ENCODE measurements at regions not wholly inside any gene's neighbourhood (a gene's known extent, or its start where the extent isn't known, plus 50 kb on each side); places are given as distances from the start of the nearest gene placed in this dataset.
"Not testable (repeated sequence)": the region's sequence is repeated elsewhere in the genome, so short reads cannot be mapped to it uniquely, and the experiment has no call there.

GRCh38 chr2:208674919-208675318 is 268.3 kb downstream of the PTH2R start:
- no peak for DNase-seq (ENCODE audit: low spot score)
- H3K36me3 Mint-ChIP-seq, result no peaks in the 10 kb centered on the region
- H3K27ac Mint-ChIP-seq, result no peak overlapping the region
- peaks cover 24% of the 10 kb centered on the region for H3K9me3 Mint-ChIP-seq
- H3K4me1 Mint-ChIP-seq (ENCODE audit: low read depth in 2 of 2), result no peaks in the 10 kb centered on the region
- ATAC-seq, result no peak
- no peak overlapping the region for H3K4me3 Mint-ChIP-seq
- H3K27me3 Mint-ChIP-seq, result no peaks in the 10 kb centered on the region

- Mint-ChIP-seq H3K9me3 (peaks cover 29% of the 10 kb centered on the region), H3K36me3 (peaks cover 18% of the 10 kb centered on the region)
- ATAC-seq; H3K4me1 Mint-ChIP-seq (ENCODE audit: low read depth in 2 of 2); H3K27ac Mint-ChIP-seq; DNase-seq (ENCODE audit: low spot score); H3K27me3 Mint-ChIP-seq; H3K4me3 Mint-ChIP-seq: not testable (repeated sequence)
Observed at GRCh38 chr2:208685929-208686328, 279.3 kb downstream of the PTH2R start.

GRCh38 chr2:208686665-208687064 is 280.1 kb downstream of the PTH2R start:
- no peaks in the 10 kb centered on the region for H3K4me1 Mint-ChIP-seq (ENCODE audit: low read depth in 2 of 2)
- H3K9me3 Mint-ChIP-seq, result peaks cover 30% of the 10 kb centered on the region
- no peak overlapping the region for H3K27ac Mint-ChIP-seq
- no peak for DNase-seq (ENCODE audit: low spot score)
- no peaks in the 10 kb centered on the region for H3K27me3 Mint-ChIP-seq
- ATAC-seq, result no peak
- H3K4me3 Mint-ChIP-seq, result no peak overlapping the region
- H3K36me3 Mint-ChIP-seq, result peaks cover 18% of the 10 kb centered on the region

GRCh38 chr2:208687720-208688119 is 281.1 kb downstream of the PTH2R start:
- peaks cover 18% of the 10 kb centered on the region for H3K36me3 Mint-ChIP-seq
- not testable (repeated sequence) for ATAC-seq; H3K27ac Mint-ChIP-seq; H3K4me1 Mint-ChIP-seq (ENCODE audit: low read depth in 2 of 2); H3K27me3 Mint-ChIP-seq; H3K4me3 Mint-ChIP-seq; DNase-seq (ENCODE audit: low spot score)
- peaks cover 33% of the 10 kb centered on the region for H3K9me3 Mint-ChIP-seq

- no peaks in the 10 kb centered on the region for H3K36me3 Mint-ChIP-seq
- peaks cover 5% of the 10 kb centered on the region for H3K9me3 Mint-ChIP-seq
- H3K27ac Mint-ChIP-seq, result no peak overlapping the region
Observed at GRCh38 chr2:208698114-208698513, 291.5 kb downstream of the PTH2R start.

GRCh38 chr2:208708486-208708885 is 301.9 kb downstream of the PTH2R start:
- Mint-ChIP-seq H3K27me3 (no peaks in the 10 kb centered on the region), H3K9me3 (peaks cover 14% of the 10 kb centered on the region), H3K36me3 (no peaks in the 10 kb centered on the region), H3K27ac (no peak overlapping the region), H3K4me3 (no peak overlapping the region), H3K4me1 (ENCODE audit: low read depth in 2 of 2) (no peaks in the 10 kb centered on the region)
- ATAC-seq, result no peak
- DNase-seq (ENCODE audit: low spot score), result no peak

More at GRCh38 chr2:208698114-208698513, 291.5 kb downstream of the PTH2R start:
- no peaks in the 10 kb centered on the region for H3K4me1 Mint-ChIP-seq (ENCODE audit: low read depth in 2 of 2)
- ATAC-seq, result no peak
- DNase-seq (ENCODE audit: low spot score), result no peak
- no peaks in the 10 kb centered on the region for H3K27me3 Mint-ChIP-seq
- H3K4me3 Mint-ChIP-seq, result no peak overlapping the region

GRCh38 chr2:208711598-208711997 is 305.0 kb downstream of the PTH2R start:
- Mint-ChIP-seq H3K4me1 (ENCODE audit: low read depth in 2 of 2) (no peaks in the 10 kb centered on the region), H3K4me3 (no peak overlapping the region), H3K36me3 (no peaks in the 10 kb centered on the region), H3K9me3 (peaks cover 6% of the 10 kb centered on the region), H3K27ac (no peak overlapping the region), H3K27me3 (no peaks in the 10 kb centered on the region)
- no peak for DNase-seq (ENCODE audit: low spot score)
- ATAC-seq, result no peak

- Mint-ChIP-seq H3K4me3 (no peak overlapping the region), H3K9me3 (peaks cover 7% of the 10 kb centered on the region), H3K4me1 (ENCODE audit: low read depth in 2 of 2) (no peaks in the 10 kb centered on the region), H3K27ac (no peak overlapping the region), H3K36me3 (no peaks in the 10 kb centered on the region), H3K27me3 (no peaks in the 10 kb centered on the region)
- DNase-seq (ENCODE audit: low spot score), result no peak
- ATAC-seq, result no peak
Observed at GRCh38 chr2:208713066-208713745, 306.6 kb downstream of the PTH2R start.

GRCh38 chr2:208718828-208719227 is 312.2 kb downstream of the PTH2R start:
- Mint-ChIP-seq H3K36me3 (no peaks in the 10 kb centered on the region), H3K9me3 (peaks cover 6% of the 10 kb centered on the region), H3K4me1 (ENCODE audit: low read depth in 2 of 2) (no peaks in the 10 kb centered on the region), H3K27ac (no peak overlapping the region), H3K4me3 (no peak overlapping the region), H3K27me3 (no peaks in the 10 kb centered on the region)
- DNase-seq (ENCODE audit: low spot score), result no peak
- no peak for ATAC-seq

- H3K4me3 Mint-ChIP-seq, result no peak overlapping the region
- H3K27me3 Mint-ChIP-seq, result no peaks in the 10 kb centered on the region
- DNase-seq (ENCODE audit: low spot score), result no peak
- ATAC-seq, result no peak
- H3K27ac Mint-ChIP-seq, result no peak overlapping the region
- no peaks in the 10 kb centered on the region for H3K36me3 Mint-ChIP-seq
- H3K4me1 Mint-ChIP-seq (ENCODE audit: low read depth in 2 of 2), result no peaks in the 10 kb centered on the region
- peaks cover 9% of the 10 kb centered on the region for H3K9me3 Mint-ChIP-seq
Observed at GRCh38 chr2:208722731-208723130, 316.1 kb downstream of the PTH2R start.

- no peak for DNase-seq (ENCODE audit: low spot score)
- Mint-ChIP-seq H3K4me3 (no peak overlapping the region), H3K27ac (no peak overlapping the region), H3K4me1 (ENCODE audit: low read depth in 2 of 2) (no peaks in the 10 kb centered on the region), H3K9me3 (peaks cover 9% of the 10 kb centered on the region), H3K36me3 (no peaks in the 10 kb centered on the region), H3K27me3 (no peaks in the 10 kb centered on the region)
- no peak for ATAC-seq
Observed at GRCh38 chr2:208725280-208725679, 318.7 kb downstream of the PTH2R start.

- Mint-ChIP-seq H3K27me3 (no peaks in the 10 kb centered on the region), H3K27ac (no peak overlapping the region), H3K4me3 (no peak overlapping the region), H3K4me1 (ENCODE audit: low read depth in 2 of 2) (no peaks in the 10 kb centered on the region), H3K36me3 (no peaks in the 10 kb centered on the region), H3K9me3 (peaks cover 9% of the 10 kb centered on the region)
- no peak for ATAC-seq
- DNase-seq (ENCODE audit: low spot score), result no peak
Observed at GRCh38 chr2:208726242-208726641, 319.6 kb downstream of the PTH2R start.

- DNase-seq (ENCODE audit: low spot score); H3K27me3 Mint-ChIP-seq; ATAC-seq; H3K4me1 Mint-ChIP-seq (ENCODE audit: low read depth in 2 of 2); H3K27ac Mint-ChIP-seq; H3K4me3 Mint-ChIP-seq: not testable (repeated sequence)
- peaks cover 17% of the 10 kb centered on the region for H3K9me3 Mint-ChIP-seq
- peaks cover 13% of the 10 kb centered on the region for H3K36me3 Mint-ChIP-seq
Observed at GRCh38 chr2:208751663-208752415, 345.2 kb downstream of the PTH2R start.

- no peaks in the 10 kb centered on the region for H3K27me3 Mint-ChIP-seq
- no peak overlapping the region for H3K27ac Mint-ChIP-seq
- peaks cover 12% of the 10 kb centered on the region for H3K36me3 Mint-ChIP-seq
- ATAC-seq (no peak), DNase-seq (ENCODE audit: low spot score) (no peak)
- no peaks in the 10 kb centered on the region for H3K4me1 Mint-ChIP-seq (ENCODE audit: low read depth in 2 of 2)
- peaks cover 15% of the 10 kb centered on the region for H3K9me3 Mint-ChIP-seq
- no peak overlapping the region for H3K4me3 Mint-ChIP-seq
Observed at GRCh38 chr2:208757364-208757763, 350.8 kb downstream of the PTH2R start.
